Common myeloid progenitor, CD34-positive (primary cell): ENCODE measurements at regions not wholly inside any gene's neighbourhood (a gene's known extent, or its start where the extent isn't known, plus 50 kb on each side); places are given as distances from the start of the nearest gene placed in this dataset.
"Not testable (repeated sequence)": the region's sequence is repeated elsewhere in the genome, so short reads cannot be mapped to it uniquely, and the experiment has no call there.

Experiments
- CTCF ChIA-PET: fragments of 350-600 bp; sonication (Branson Sonifier 250); formaldehyde crosslinking; loops from one replicate; lab custom pipeline; 2021; ENCODE audit warnings: antibody characterized with exemption; lab: Charles Lee
- POLR2A ChIA-PET: fragments of 350-600 bp; sonication (Branson Sonifier 250); formaldehyde crosslinking; loops from one replicate; lab custom pipeline; 2021; ENCODE audit warnings: antibody characterized with exemption; lab: Charles Lee
- DNase-seq, 3 donors: peaks; one replicate each; pipeline versions ENCODE4 v3.0.0 to v3.0.0-alpha.2; 2013
- H3K27ac ChIP-seq, 2 experiments: 1 replicate in 1 of 2; 2 replicates in 1 of 2; pipeline ENCODE4 v1.7.0; 2013; ENCODE audit warnings: inconsistent platforms in 2 of 2, low read length in 2 of 2, mild to moderate bottlenecking in 2 of 2, low read depth in 1 of 2, moderate library complexity in 1 of 2; ENCODE audit not compliant: severe bottlenecking in 2 of 2, insufficient read depth in 1 of 2, poor library complexity in 1 of 2
- H3K27me3 ChIP-seq, 5 experiments: replicated peaks in 2 of 5; 1 replicate in 3 of 5; 2 replicates in 2 of 5; pipeline versions ENCODE4 v1.6.1 to v1.7.0; 2013; ENCODE audit warnings: low read length in 4 of 5, mild to moderate bottlenecking in 2 of 5, moderate library complexity in 2 of 5, inconsistent platforms in 1 of 5; ENCODE audit not compliant: insufficient read depth in 5 of 5, control insufficient read depth in 4 of 5
- H3K36me3 ChIP-seq, 4 experiments: 1 replicate in 2 of 4; 2 replicates in 2 of 4; pipeline versions ENCODE4 v1.6.1 to v1.7.0; 2013; ENCODE audit warnings: low read length in 3 of 4, control low read depth in 1 of 4, mild to moderate bottlenecking in 1 of 4; ENCODE audit not compliant: control insufficient read depth in 4 of 4, insufficient read depth in 4 of 4
- H3K4me1 ChIP-seq, 4 experiments: 1 replicate in 3 of 4; 2 replicates in 1 of 4; pipeline versions ENCODE4 v1.6.1 to v1.7.1; 2013; ENCODE audit warnings: low read length in 3 of 4, mild to moderate bottlenecking in 3 of 4, control low read depth in 1 of 4, inconsistent platforms in 1 of 4, moderate library complexity in 1 of 4; ENCODE audit not compliant: control insufficient read depth in 4 of 4, insufficient read depth in 4 of 4; ENCODE audit errors: control extremely low read depth in 1 of 4
- H3K4me3 ChIP-seq, 7 experiments: 1 replicate in 4 of 7; 2 replicates in 3 of 7; pipeline versions ENCODE4 v1.5.1 to v1.7.0; 2013; ENCODE audit warnings: mild to moderate bottlenecking in 7 of 7, low read length in 6 of 7, moderate library complexity in 6 of 7, inconsistent platforms in 2 of 7, low read depth in 2 of 7, control low read depth in 1 of 7; ENCODE audit not compliant: insufficient read depth in 4 of 7, control insufficient read depth in 1 of 7; ENCODE audit errors: extremely low read depth in 1 of 7
- H3K9me3 ChIP-seq, 5 experiments: 1 replicate in 4 of 5; 2 replicates in 1 of 5; pipeline versions ENCODE4 v1.6.1 to v1.7.1; 2013; ENCODE audit warnings: low read length in 4 of 5, mild to moderate bottlenecking in 2 of 5, inconsistent platforms in 1 of 5, low read depth in 1 of 5, moderate library complexity in 1 of 5; ENCODE audit not compliant: control insufficient read depth in 4 of 5, insufficient read depth in 2 of 5; ENCODE audit errors: control extremely low read depth in 1 of 5
- WGBS: methylation state at CpG from one replicate; pipeline ENCODE4 v1.1.5; 2013; ENCODE audit not compliant: insufficient coverage; 5-methylcytosine and 5-hydroxymethylcytosine counted together

GRCh38 chr17:70447588-70447987, 278.3 kb downstream of the KCNJ2 start:
- DNase-seq, result no peak
- WGBS, result 100% methylated on average over 1 of the region's 2 CpGs
- H3K27ac ChIP-seq, result no peak overlapping the region
- no peaks in the 10 kb centered on the region for H3K27me3 ChIP-seq
- H3K4me3 ChIP-seq, result no peak overlapping the region
- no peaks in the 10 kb centered on the region for H3K4me1 ChIP-seq
- POLR2A ChIA-PET, result no interaction called here
- CTCF ChIA-PET, result interaction anchor here (1.1 kb wide), 1 partner anchor 22 kb away, joined by 3 read pairs; no protein-coding TSS in a partner anchor
- H3K36me3 ChIP-seq, result no peaks in the 10 kb centered on the region
- H3K9me3 ChIP-seq, result peaks cover 0 to 4% (median 1%) of the 10 kb centered on the region in 5 experiments

- H3K36me3 ChIP-seq, H3K4me3 ChIP-seq, DNase-seq, H3K27me3 ChIP-seq, H3K4me1 ChIP-seq, H3K27ac ChIP-seq, H3K9me3 ChIP-seq, CTCF ChIA-PET, POLR2A ChIA-PET: not testable (repeated sequence)
- WGBS, result 100% methylated on average over 9 of the region's 12 CpGs
Observed at GRCh38 chr17:70453075-70453474, 283.7 kb downstream of the KCNJ2 start.

- CTCF ChIA-PET, result interaction anchor here (1.3 to 1.4 kb wide), 2 partner anchors 14 to 17 kb away, joined by 3 to 4 read pairs; no protein-coding TSS in a partner anchor
- no peaks in the 10 kb centered on the region for H3K27me3 ChIP-seq
- DNase-seq, result no peak
- 97% methylated on average over 3 of the region's 4 CpGs for WGBS
- H3K27ac ChIP-seq, result no peak overlapping the region
- no peaks in the 10 kb centered on the region for H3K4me1 ChIP-seq
- POLR2A ChIA-PET, result interaction anchor here (0.6 kb wide), 1 partner anchor 156 kb away, joined by 3 read pairs; no protein-coding TSS in a partner anchor
- H3K9me3 ChIP-seq, result peaks cover 0 to 2% (median 0%) of the 10 kb centered on the region in 5 experiments
- H3K4me3 ChIP-seq, result no peak overlapping the region
- H3K36me3 ChIP-seq, result no peaks in the 10 kb centered on the region
Observed at GRCh38 chr17:70454377-70454776, 285.0 kb downstream of the KCNJ2 start.

GRCh38 chr17:70454908-70455307, 285.6 kb downstream of the KCNJ2 start:
- Histone ChIP-seq H3K4me3 (no peak overlapping the region), H3K4me1 (no peaks in the 10 kb centered on the region), H3K27me3 (no peaks in the 10 kb centered on the region), H3K27ac (no peak overlapping the region), H3K9me3 (peaks cover 0 to 2% (median 0%) of the 10 kb centered on the region in 5 experiments), H3K36me3 (no peaks in the 10 kb centered on the region)
- ChIA-PET POLR2A (no interaction called here), CTCF (interaction anchor here (1.3 to 1.4 kb wide), 2 partner anchors 13 to 18 kb away, joined by 3 to 4 read pairs; no protein-coding TSS in a partner anchor)
- no peak for DNase-seq

- DNase-seq, result no peak
- Histone ChIP-seq H3K4me3 (no peak overlapping the region), H3K27me3 (no peaks in the 10 kb centered on the region), H3K9me3 (peaks cover 0 to 2% (median 0%) of the 10 kb centered on the region in 5 experiments), H3K36me3 (no peaks in the 10 kb centered on the region), H3K4me1 (no peaks in the 10 kb centered on the region), H3K27ac (no peak overlapping the region)
- ChIA-PET POLR2A (no interaction called here), CTCF (no interaction called here)
- WGBS, result no CpG with 5 or more reads among the region's 2 CpGs
Observed at GRCh38 chr17:70464995-70465394, 295.7 kb downstream of the KCNJ2 start.

DNA sequence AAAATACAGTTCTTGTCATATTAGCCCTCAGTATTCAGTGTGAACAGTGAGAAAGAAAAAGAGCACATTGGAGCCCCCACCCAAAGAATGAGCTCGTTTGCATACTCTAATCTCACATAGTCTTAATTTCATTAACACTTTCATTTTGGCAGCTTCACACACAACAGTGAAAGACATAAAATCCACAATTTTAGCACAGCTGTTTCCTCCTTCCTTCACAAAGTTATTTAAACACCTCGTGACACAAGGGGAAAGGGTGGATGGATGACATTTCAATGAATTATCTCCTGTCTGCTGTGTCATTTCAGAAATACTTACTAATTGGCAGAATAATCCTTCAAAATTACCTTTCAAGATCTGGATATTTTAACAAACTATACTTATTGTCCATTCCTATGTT, 299.3 kb downstream of the KCNJ2 start:
- WGBS, result no CpG with 5 or more reads among the region's 2 CpGs
- POLR2A ChIA-PET, result no interaction called here
- CTCF ChIA-PET, result interaction anchor here (0.8 to 1.5 kb wide), 3 partner anchors 12 to 17 kb away, joined by 3 to 4 read pairs (median 4); no protein-coding TSS in a partner anchor

GRCh38 chr17:70473049-70473448, 303.7 kb downstream of the KCNJ2 start:
- H3K36me3 ChIP-seq, result no peaks in the 10 kb centered on the region
- ChIA-PET POLR2A (no interaction called here), CTCF (interaction anchor here (0.8 kb wide), 1 partner anchor 904 kb away, joined by 3 read pairs; no protein-coding TSS in a partner anchor)
- no peak overlapping the region for H3K27ac ChIP-seq
- WGBS, result 100% methylated on average over 2 of the region's 4 CpGs
- H3K4me1 ChIP-seq, result no peaks in the 10 kb centered on the region
- H3K27me3 ChIP-seq, result no peaks in the 10 kb centered on the region
- peaks cover 0 to 3% (median 0%) of the 10 kb centered on the region in 5 experiments for H3K9me3 ChIP-seq
- DNase-seq, result no peak
- H3K4me3 ChIP-seq, result no peak overlapping the region

More for the DNA sequence above, 299.3 kb downstream of the KCNJ2 start:
- Histone ChIP-seq H3K4me3 (no peak overlapping the region), H3K27me3 (no peaks in the 10 kb centered on the region), H3K4me1 (no peaks in the 10 kb centered on the region), H3K36me3 (no peaks in the 10 kb centered on the region), H3K27ac (no peak overlapping the region), H3K9me3 (peaks cover 0 to 2% (median 0%) of the 10 kb centered on the region in 5 experiments)
- DNase-seq, result peak in 2 of 3 donors; percentile 9 to 50
